H1 (cell line): ENCODE measurements at regions not wholly inside any gene's neighbourhood (a gene's known extent, or its start where the extent isn't known, plus 50 kb on each side); places are given as distances from the start of the nearest gene placed in this dataset.

ENCODE experiments used
- CEBPB ChIP-seq: IDR thresholded peaks from 2 replicates; pipeline ENCODE4 v1.6.1; 2012; ENCODE audit warnings: low read depth, low read length
- CHD1 ChIP-seq: IDR thresholded peaks from 2 replicates; pipeline ENCODE4 v1.6.1; 2012; ENCODE audit warnings: low read depth, low read length, improper control_type of control experiment
- MAX ChIP-seq: IDR thresholded peaks from 2 replicates; pipeline ENCODE4 v1.6.1; 2012; ENCODE audit warnings: inconsistent platforms
- NANOG ChIP-seq: IDR thresholded peaks from 2 replicates; pipeline ENCODE4 v1.6.1; 2011; ENCODE audit warnings: low read length, low read depth, mild to moderate bottlenecking, inconsistent platforms; ENCODE audit not compliant: insufficient read depth, poor library complexity, severe bottlenecking
- POLR2A ChIP-seq, 2 experiments: IDR thresholded peaks; 1 replicate in 1 of 2; 2 replicates in 1 of 2; pipeline ENCODE4 v1.6.1; 2011; ENCODE audit warnings: low read depth in 2 of 2, low read length in 2 of 2, mild to moderate bottlenecking in 2 of 2; ENCODE audit errors: control extremely low read depth in 1 of 2
- POLR2AphosphoS5 ChIP-seq: IDR thresholded peaks from 2 replicates; pipeline ENCODE4 v1.6.1; 2011; ENCODE audit warnings: low read depth, low read length
- RFX5 ChIP-seq: IDR thresholded peaks from 2 replicates; pipeline ENCODE4 v1.6.1; 2011; ENCODE audit warnings: low read depth, low read length, improper control_type of control experiment, borderline replicate concordance
- RXRA ChIP-seq: IDR thresholded peaks from 2 replicates; pipeline ENCODE4 v1.6.1; 2011; ENCODE audit warnings: low read depth, mild to moderate bottlenecking, low read length, moderate library complexity; ENCODE audit not compliant: insufficient read depth
- SRF ChIP-seq: IDR thresholded peaks from 2 replicates; pipeline ENCODE4 v1.6.1; 2011; ENCODE audit warnings: mild to moderate bottlenecking, low read depth, low read length, moderate library complexity
- SUZ12 ChIP-seq: fragments of 200-600 bp; sonication (generic); IDR thresholded peaks from 2 replicates; pipeline ENCODE4 v1.6.1; 2012; ENCODE audit warnings: mild to moderate bottlenecking, inconsistent platforms, low read length, moderate library complexity, mixed read lengths
- USF2 ChIP-seq: IDR thresholded peaks from 2 replicates; pipeline ENCODE4 v1.6.1; 2011; ENCODE audit warnings: low read length, improper control_type of control experiment
- ZNF274 ChIP-seq: IDR thresholded peaks from 2 replicates; pipeline ENCODE4 v1.7.0; 2012; ENCODE audit warnings: low read length, borderline replicate concordance; ENCODE audit errors: extremely low read depth
- TF ChIP-seq, protein P1 (sequence below), 3 experiments: IDR thresholded peaks; 1 replicate in 2 of 3; 2 replicates in 1 of 3; pipeline versions ENCODE4 v1.5.1 to v1.6.1; 2011; ENCODE audit warnings: low read length in 3 of 3, mild to moderate bottlenecking in 3 of 3, inconsistent platforms in 2 of 3, low read depth in 1 of 3, moderate library complexity in 1 of 3; ENCODE audit not compliant: insufficient read depth in 1 of 3; ENCODE audit errors: control extremely low read depth in 1 of 3

DNA sequence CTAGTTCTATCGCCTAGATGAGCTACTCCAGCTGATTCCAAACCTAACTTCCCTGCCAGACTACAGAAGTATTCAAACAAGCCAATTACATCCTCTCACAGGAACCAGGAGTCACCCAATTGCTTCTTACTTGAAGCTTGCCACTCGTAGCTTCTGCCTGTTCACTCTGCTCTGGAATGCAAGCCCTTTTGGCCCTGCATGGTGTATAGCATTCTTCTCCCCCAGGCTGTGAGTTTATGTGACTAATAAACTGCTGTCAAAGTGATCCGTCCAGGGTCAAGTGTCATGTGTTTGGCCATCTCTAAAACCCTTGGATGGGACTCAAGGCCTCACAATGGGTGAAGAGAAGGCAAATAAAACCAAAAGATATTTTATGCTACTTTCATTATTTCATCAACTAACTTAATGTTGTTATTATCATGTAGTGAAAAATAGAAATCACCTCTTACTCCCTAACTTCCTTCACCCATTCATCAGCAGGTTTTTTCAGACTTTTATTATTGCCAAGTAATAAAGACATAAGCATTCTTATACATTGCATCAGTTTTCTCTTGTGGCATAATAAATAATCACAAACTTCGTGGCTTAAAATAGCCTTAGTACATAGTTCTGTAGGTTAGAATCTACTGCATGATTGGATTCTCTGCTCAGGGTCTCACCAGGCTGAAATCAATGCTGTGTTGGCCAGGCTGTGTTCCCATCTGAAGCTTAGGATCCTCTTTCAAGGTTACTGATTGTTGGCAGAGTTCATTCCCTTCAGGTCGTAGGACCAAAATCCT is 1981.7 kb upstream of the FLRT2 start:
- TF ChIP-seq SRF (no peak), RFX5 (no peak), NANOG (no peak), POLR2A (IDR thresholded peaks at IDR 0.05; ENCODE audit: control extremely low read depth in 1 of 2, low read depth in 2 of 2, low read length in 2 of 2) (no peak), RXRA (no peak), SUZ12 (no peak), ZNF274 (no peak), MAX (no peak), CHD1 (no peak), POLR2AphosphoS5 (no peak), USF2 (no peak), CEBPB (no peak)
- TF ChIP-seq, protein P1, sequence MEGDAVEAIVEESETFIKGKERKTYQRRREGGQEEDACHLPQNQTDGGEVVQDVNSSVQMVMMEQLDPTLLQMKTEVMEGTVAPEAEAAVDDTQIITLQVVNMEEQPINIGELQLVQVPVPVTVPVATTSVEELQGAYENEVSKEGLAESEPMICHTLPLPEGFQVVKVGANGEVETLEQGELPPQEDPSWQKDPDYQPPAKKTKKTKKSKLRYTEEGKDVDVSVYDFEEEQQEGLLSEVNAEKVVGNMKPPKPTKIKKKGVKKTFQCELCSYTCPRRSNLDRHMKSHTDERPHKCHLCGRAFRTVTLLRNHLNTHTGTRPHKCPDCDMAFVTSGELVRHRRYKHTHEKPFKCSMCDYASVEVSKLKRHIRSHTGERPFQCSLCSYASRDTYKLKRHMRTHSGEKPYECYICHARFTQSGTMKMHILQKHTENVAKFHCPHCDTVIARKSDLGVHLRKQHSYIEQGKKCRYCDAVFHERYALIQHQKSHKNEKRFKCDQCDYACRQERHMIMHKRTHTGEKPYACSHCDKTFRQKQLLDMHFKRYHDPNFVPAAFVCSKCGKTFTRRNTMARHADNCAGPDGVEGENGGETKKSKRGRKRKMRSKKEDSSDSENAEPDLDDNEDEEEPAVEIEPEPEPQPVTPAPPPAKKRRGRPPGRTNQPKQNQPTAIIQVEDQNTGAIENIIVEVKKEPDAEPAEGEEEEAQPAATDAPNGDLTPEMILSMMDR (IDR thresholded peaks at IDR 0.05; ENCODE audit: control extremely low read depth in 1 of 3, insufficient read depth in 1 of 3, low read depth in 1 of 3, low read length in 3 of 3): no peak
